Fibroblast of the aortic adventitia (primary cell): ENCODE measurements at regions not wholly inside any gene's neighbourhood (a gene's known extent, or its start where the extent isn't known, plus 50 kb on each side); places are given as distances from the start of the nearest gene placed in this dataset.

Source experiments
- DNase-seq: peaks from one replicate; pipeline ENCODE4 v3.0.0-alpha.2; 2010; ENCODE audit warnings: low read depth
- H3K4me3 ChIP-seq: 2 replicates; pipeline ENCODE4 v1.5.1; 2011; ENCODE audit warnings: low read depth, mild to moderate bottlenecking, control low read depth, low read length, moderate library complexity
- CTCF ChIP-seq: IDR thresholded peaks from 2 replicates; pipeline ENCODE4 v1.5.1; 2011; ENCODE audit warnings: mild to moderate bottlenecking, low read length, control low read depth, inconsistent platforms; ENCODE audit not compliant: insufficient read depth

GRCh38 chr5:90141984-90142383, 267.6 kb downstream of the CETN3 start:
- no peak for DNase-seq
- H3K4me3 ChIP-seq, result no peak overlapping the region
- no peak for TF ChIP-seq CTCF

GRCh38 chr5:90136952-90137528, 272.5 kb downstream of the CETN3 start:
- no peak overlapping the region for H3K4me3 ChIP-seq
- no peak for TF ChIP-seq CTCF
- no peak for DNase-seq

GRCh38 chr5:90135779-90136378, 273.7 kb downstream of the CETN3 start:
- no peak overlapping the region for H3K4me3 ChIP-seq
- no peak for DNase-seq
- TF ChIP-seq CTCF, result no peak

GRCh38 chr5:90134892-90135291, 274.7 kb downstream of the CETN3 start:
- H3K4me3 ChIP-seq, result no peak overlapping the region
- TF ChIP-seq CTCF, result no peak
- DNase-seq, result peak; percentile 89

GRCh38 chr5:90134381-90134780, 275.2 kb downstream of the CETN3 start:
- no peak overlapping the region for H3K4me3 ChIP-seq
- TF ChIP-seq CTCF, result no peak
- peak; percentile 22 for DNase-seq

- no peak for TF ChIP-seq CTCF
- H3K4me3 ChIP-seq, result no peak overlapping the region
- DNase-seq, result no peak
These were observed 275.6 kb downstream of the CETN3 start for GRCh38 chr5:90133941-90134340.
